IPS-18a (cell line): ENCODE measurements at regions not wholly inside any gene's neighbourhood (a gene's known extent, or its start where the extent isn't known, plus 50 kb on each side); places are given as distances from the start of the nearest gene placed in this dataset.
"Not testable (repeated sequence)": the region's sequence is repeated elsewhere in the genome, so short reads cannot be mapped to it uniquely, and the experiment has no call there.

Experiments
- H3K27ac ChIP-seq: one replicate; pipeline ENCODE4 v1.5.1; 2013; ENCODE audit warnings: low read length
- H3K27me3 ChIP-seq: one replicate; pipeline ENCODE4 v1.6.1; 2013; ENCODE audit warnings: mild to moderate bottlenecking, low read length; ENCODE audit not compliant: control insufficient read depth, insufficient read depth
- H3K36me3 ChIP-seq: one replicate; pipeline ENCODE4 v1.6.1; 2013; ENCODE audit warnings: low read depth, low read length; ENCODE audit not compliant: control insufficient read depth
- H3K4me1 ChIP-seq: one replicate; pipeline ENCODE4 v1.6.1; 2013; ENCODE audit warnings: low read depth, low read length; ENCODE audit not compliant: control insufficient read depth
- H3K4me3 ChIP-seq: one replicate; pipeline ENCODE4 v1.5.1; 2013; ENCODE audit warnings: low read length
- H3K9ac ChIP-seq: one replicate; pipeline ENCODE4 v1.6.1; 2013; ENCODE audit warnings: mild to moderate bottlenecking, low read length, moderate library complexity
- H3K9me3 ChIP-seq: one replicate; pipeline ENCODE4 v1.6.1; 2013; ENCODE audit warnings: low read depth, low read length; ENCODE audit not compliant: control insufficient read depth

GRCh38 chr5:77906806-77907205 is 130.7 kb upstream of the TBCA start:
- no peaks in the 10 kb centered on the region for H3K9me3 ChIP-seq
- no peak overlapping the region for H3K4me3 ChIP-seq
- H3K27ac ChIP-seq = no peak overlapping the region
- no peak overlapping the region for H3K9ac ChIP-seq
- H3K36me3 ChIP-seq = no peaks in the 10 kb centered on the region
- H3K4me1 ChIP-seq = peaks cover 17% of the 10 kb centered on the region
- peaks cover 4% of the 10 kb centered on the region for H3K27me3 ChIP-seq

GRCh38 chr5:77904362-77904761 is 128.2 kb upstream of the TBCA start:
- no peaks in the 10 kb centered on the region for H3K27me3 ChIP-seq
- H3K4me3 ChIP-seq = no peak overlapping the region
- H3K4me1 ChIP-seq = peaks cover 7% of the 10 kb centered on the region
- H3K9ac ChIP-seq = no peak overlapping the region
- H3K36me3 ChIP-seq = no peaks in the 10 kb centered on the region
- H3K27ac ChIP-seq = no peak overlapping the region
- no peaks in the 10 kb centered on the region for H3K9me3 ChIP-seq

- Histone ChIP-seq H3K36me3 (no peaks in the 10 kb centered on the region), H3K27me3 (no peaks in the 10 kb centered on the region), H3K4me3 (no peak overlapping the region), H3K9ac (no peak overlapping the region), H3K27ac (no peak overlapping the region), H3K4me1 (peaks cover 7% of the 10 kb centered on the region), H3K9me3 (no peaks in the 10 kb centered on the region)
Measured at GRCh38 chr5:77900691-77901090, 124.6 kb upstream of the TBCA start.

GRCh38 chr5:77898385-77898784 is 122.2 kb upstream of the TBCA start:
- H3K36me3 ChIP-seq = no peaks in the 10 kb centered on the region
- H3K27me3 ChIP-seq = no peaks in the 10 kb centered on the region
- H3K27ac ChIP-seq = no peak overlapping the region
- H3K4me3 ChIP-seq = no peak overlapping the region
- H3K4me1 ChIP-seq = no peaks in the 10 kb centered on the region
- H3K9me3 ChIP-seq = no peaks in the 10 kb centered on the region
- no peak overlapping the region for H3K9ac ChIP-seq

GRCh38 chr5:77896338-77896737 is 120.2 kb upstream of the TBCA start:
- Histone ChIP-seq H3K4me1 (no peaks in the 10 kb centered on the region), H3K27me3 (no peaks in the 10 kb centered on the region), H3K9me3 (no peaks in the 10 kb centered on the region), H3K27ac (no peak overlapping the region), H3K4me3 (no peak overlapping the region), H3K36me3 (no peaks in the 10 kb centered on the region), H3K9ac (no peak overlapping the region)

GRCh38 chr5:77894103-77894502 is 118.0 kb upstream of the TBCA start:
- H3K36me3 ChIP-seq, H3K27me3 ChIP-seq, H3K4me1 ChIP-seq, H3K4me3 ChIP-seq, H3K27ac ChIP-seq, H3K9ac ChIP-seq, H3K9me3 ChIP-seq: not testable (repeated sequence)

GRCh38 chr5:77893225-77893860 is 117.2 kb upstream of the TBCA start:
- no peaks in the 10 kb centered on the region for H3K4me1 ChIP-seq
- no peak overlapping the region for H3K27ac ChIP-seq
- no peaks in the 10 kb centered on the region for H3K36me3 ChIP-seq
- no peaks in the 10 kb centered on the region for H3K9me3 ChIP-seq
- no peaks in the 10 kb centered on the region for H3K27me3 ChIP-seq
- H3K4me3 ChIP-seq = no peak overlapping the region
- no peak overlapping the region for H3K9ac ChIP-seq

GRCh38 chr5:77892061-77893010 is 116.2 kb upstream of the TBCA start:
- Histone ChIP-seq H3K36me3 (no peaks in the 10 kb centered on the region), H3K4me3 (no peak overlapping the region), H3K27ac (no peak overlapping the region)

GRCh38 chr5:77885519-77885918 is 109.4 kb upstream of the TBCA start:
- Histone ChIP-seq H3K36me3 (no peaks in the 10 kb centered on the region), H3K9ac (no peak overlapping the region), H3K4me3 (no peak overlapping the region), H3K9me3 (no peaks in the 10 kb centered on the region), H3K4me1 (peaks cover 3% of the 10 kb centered on the region), H3K27ac (no peak overlapping the region), H3K27me3 (no peaks in the 10 kb centered on the region)

More at GRCh38 chr5:77892061-77893010, 116.2 kb upstream of the TBCA start:
- Histone ChIP-seq H3K27me3 (no peaks in the 10 kb centered on the region), H3K4me1 (no peaks in the 10 kb centered on the region), H3K9ac (no peak overlapping the region), H3K9me3 (no peaks in the 10 kb centered on the region)

GRCh38 chr5:77882670-77883257 is 106.6 kb upstream of the TBCA start:
- Histone ChIP-seq H3K4me3 (no peak overlapping the region), H3K36me3 (no peaks in the 10 kb centered on the region), H3K27ac (no peak overlapping the region), H3K9me3 (no peaks in the 10 kb centered on the region), H3K27me3 (no peaks in the 10 kb centered on the region), H3K9ac (no peak overlapping the region), H3K4me1 (peaks cover 3% of the 10 kb centered on the region)

- H3K9me3 ChIP-seq = no peaks in the 10 kb centered on the region
- no peaks in the 10 kb centered on the region for H3K36me3 ChIP-seq
- peaks cover 3% of the 10 kb centered on the region for H3K4me1 ChIP-seq
- no peak overlapping the region for H3K27ac ChIP-seq
- H3K9ac ChIP-seq = no peak overlapping the region
- H3K27me3 ChIP-seq = no peaks in the 10 kb centered on the region
- no peak overlapping the region for H3K4me3 ChIP-seq
Measured at GRCh38 chr5:77881528-77881927, 105.4 kb upstream of the TBCA start.
